GM23338 (cell line): ENCODE measurements at regions not wholly inside any gene's neighbourhood (a gene's known extent, or its start where the extent isn't known, plus 50 kb on each side); places are given as distances from the start of the nearest gene placed in this dataset.

Experiments
- CREB1 ChIP-seq: fragments of 250-450 bp; sonication (Bioruptor Pico); IDR thresholded peaks from 2 replicates; pipeline ENCODE4 v1.5.0; 2020; ENCODE audit warnings: low read depth, mild to moderate bottlenecking, moderate library complexity
- CTCF ChIP-seq, 2 experiments: fragments of 200-600 bp in 1 of 2; sonication (generic) in 1 of 2; conservative IDR thresholded peaks; 2 replicates each; pipeline versions ENCODE4 v1.5.1 to v1.6.1; 2016 to 2017; ENCODE audit warnings: antibody characterized with exemption in 2 of 2, low read depth in 2 of 2, mild to moderate bottlenecking in 2 of 2, moderate library complexity in 1 of 2
- EZH2 ChIP-seq: fragments of 200-600 bp; sonication (generic); IDR thresholded peaks from one replicate; pipeline ENCODE4 v1.8.0; 2017; ENCODE audit warnings: antibody characterized with exemption, mild to moderate bottlenecking, low read depth; ENCODE audit not compliant: unreplicated experiment
- POLR2AphosphoS5 ChIP-seq: IDR thresholded peaks from 2 replicates; pipeline ENCODE4 v1.6.1; 2016; ENCODE audit warnings: antibody characterized with exemption, low read depth
- REST ChIP-seq: IDR thresholded peaks from one replicate; pipeline ENCODE4 v1.6.1; 2018; ENCODE audit warnings: antibody characterized with exemption; ENCODE audit not compliant: unreplicated experiment
- TF ChIP-seq, protein P1 (sequence below): IDR thresholded peaks from 2 replicates; pipeline ENCODE4 v1.6.1; 2016; ENCODE audit warnings: antibody characterized with exemption

DNA sequence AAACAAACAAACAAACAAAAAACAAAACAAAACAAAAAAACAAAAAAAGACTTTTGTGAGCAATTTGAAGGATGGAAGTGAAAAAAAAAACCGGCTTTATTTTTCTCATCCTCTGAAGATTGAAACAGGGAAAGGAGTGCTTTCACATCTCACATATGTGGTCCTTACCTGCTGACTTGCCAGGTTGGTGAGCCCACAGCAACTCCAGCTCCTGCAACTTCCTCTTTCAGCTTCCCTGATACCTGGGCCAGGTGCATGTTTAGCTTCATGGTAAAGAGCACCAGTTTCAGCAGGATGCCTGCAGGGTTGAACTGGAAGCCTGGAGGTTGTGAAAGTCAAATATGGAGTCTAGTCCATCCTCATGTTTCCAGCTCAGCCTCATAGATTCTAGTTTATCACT lies 221.2 kb upstream of the OTX2 start:
- TF ChIP-seq CTCF (conservative IDR thresholded peaks at IDR 0.05; ENCODE audit: low read depth in 2 of 2) (no peak), POLR2AphosphoS5 (no peak), EZH2 (no peak), CREB1 (CRISPR knock-in tag) (no peak), REST (no peak)
- TF ChIP-seq, protein P1, sequence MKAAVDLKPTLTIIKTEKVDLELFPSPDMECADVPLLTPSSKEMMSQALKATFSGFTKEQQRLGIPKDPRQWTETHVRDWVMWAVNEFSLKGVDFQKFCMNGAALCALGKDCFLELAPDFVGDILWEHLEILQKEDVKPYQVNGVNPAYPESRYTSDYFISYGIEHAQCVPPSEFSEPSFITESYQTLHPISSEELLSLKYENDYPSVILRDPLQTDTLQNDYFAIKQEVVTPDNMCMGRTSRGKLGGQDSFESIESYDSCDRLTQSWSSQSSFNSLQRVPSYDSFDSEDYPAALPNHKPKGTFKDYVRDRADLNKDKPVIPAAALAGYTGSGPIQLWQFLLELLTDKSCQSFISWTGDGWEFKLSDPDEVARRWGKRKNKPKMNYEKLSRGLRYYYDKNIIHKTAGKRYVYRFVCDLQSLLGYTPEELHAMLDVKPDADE: no peak
